Renal pelvis (tissue), 1 donor: ENCODE measurements at regions not wholly inside any gene's neighbourhood (a gene's known extent, or its start where the extent isn't known, plus 50 kb on each side); places are given as distances from the start of the nearest gene placed in this dataset.

Source experiments
- DNase-seq: peaks from one replicate; pipeline ENCODE4 v3.0.0-alpha.2; 2013

GRCh38 chr5:113800686-113801085 is 287.2 kb downstream of the YTHDC2 start:
- DNase-seq, result no peak

DNA sequence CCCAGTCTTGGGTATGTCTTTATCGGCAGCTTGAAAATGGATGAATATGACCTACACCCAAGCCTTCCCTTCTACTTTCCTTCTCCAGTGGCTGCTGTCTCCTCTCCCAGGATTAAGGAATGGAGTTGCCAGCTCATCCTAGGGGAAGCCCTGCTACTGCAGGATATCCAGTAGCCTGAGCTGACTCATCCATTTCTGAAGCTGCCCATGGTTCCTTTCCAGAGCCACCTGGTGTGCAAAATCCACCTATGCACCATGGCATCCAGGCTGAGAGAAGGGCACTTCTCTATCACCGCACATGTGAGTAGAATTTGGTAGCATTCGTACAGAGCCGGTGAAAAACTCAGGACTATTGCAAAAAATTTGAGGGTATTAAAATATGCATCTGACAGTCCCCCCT is 290.8 kb downstream of the YTHDC2 start:
- no peak for DNase-seq

- no peak for DNase-seq
Observed at GRCh38 chr5:113804943-113805342, 291.4 kb downstream of the YTHDC2 start.

- DNase-seq, result peak; percentile 42
Observed at GRCh38 chr5:113806250-113806649, 292.8 kb downstream of the YTHDC2 start.

GRCh38 chr5:113806904-113807303 is 293.4 kb downstream of the YTHDC2 start:
- DNase-seq, result no peak

DNA sequence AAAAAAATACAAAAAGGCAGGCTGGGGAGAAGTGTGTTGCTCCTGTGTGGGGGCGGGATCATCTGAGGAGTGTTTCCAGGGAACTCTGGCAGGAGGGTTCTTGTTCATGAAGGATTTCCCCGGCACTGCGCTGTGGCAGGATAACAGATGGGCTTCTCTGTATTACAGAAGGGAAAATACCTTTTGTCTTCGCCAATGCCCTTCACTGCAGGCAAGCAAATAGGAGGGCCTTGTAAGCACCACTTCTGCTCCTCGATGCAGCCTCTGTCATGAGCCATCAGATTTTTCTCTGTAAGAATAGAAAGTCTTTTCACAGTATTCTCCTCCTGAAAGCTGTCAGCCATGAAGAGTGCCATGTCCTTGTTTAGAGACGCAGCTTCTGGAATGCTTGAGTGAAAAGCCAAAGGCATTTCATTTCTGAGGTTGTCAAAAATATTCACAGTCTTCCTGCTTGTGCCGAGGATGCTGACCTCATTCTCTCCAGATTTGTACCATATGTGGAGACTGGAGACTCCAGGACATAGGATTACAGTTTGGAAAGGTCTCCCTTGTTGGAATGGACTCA is 294.0 kb downstream of the YTHDC2 start:
- no peak for DNase-seq

DNA sequence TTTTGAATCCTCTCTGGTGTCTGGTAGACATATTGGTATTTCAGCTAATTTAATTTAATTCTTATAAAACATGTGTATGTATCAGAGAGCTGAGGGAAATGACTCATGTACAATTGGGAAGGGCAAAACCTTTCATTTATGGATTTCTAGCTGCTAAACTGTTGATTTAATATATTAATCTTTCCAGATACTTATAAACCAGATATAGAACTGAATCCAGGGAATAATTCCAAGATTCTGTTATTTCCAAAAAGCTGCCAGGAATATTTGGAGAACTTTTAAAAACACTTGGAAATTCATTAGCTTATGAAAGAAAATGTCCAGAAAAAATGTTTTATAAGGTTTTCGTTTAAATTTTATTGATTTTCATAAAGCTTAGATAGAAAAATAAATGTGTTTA is 295.5 kb downstream of the YTHDC2 start:
- DNase-seq, result no peak

DNA sequence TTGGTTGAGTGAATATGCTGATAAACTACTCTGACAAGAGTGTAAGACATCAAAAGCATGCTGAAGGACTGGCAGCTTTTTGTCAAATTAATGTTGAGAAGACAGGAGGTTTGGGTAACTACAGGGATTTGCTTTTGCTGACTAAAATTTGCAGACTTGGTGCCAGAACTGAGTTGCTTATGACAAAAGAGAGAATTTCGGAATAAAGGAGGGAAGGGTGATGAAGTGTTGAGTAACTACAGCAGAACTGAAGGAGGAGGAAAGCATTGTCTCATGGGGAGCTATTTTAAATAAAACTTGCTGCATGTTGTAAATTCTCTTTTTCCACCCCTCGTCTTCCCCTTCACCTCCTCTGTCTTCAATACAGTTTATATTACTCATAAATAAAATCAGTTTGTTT is 296.1 kb downstream of the YTHDC2 start:
- no peak for DNase-seq

- no peak for DNase-seq
Observed at GRCh38 chr5:113813466-113813865, 300.0 kb downstream of the YTHDC2 start.

DNA sequence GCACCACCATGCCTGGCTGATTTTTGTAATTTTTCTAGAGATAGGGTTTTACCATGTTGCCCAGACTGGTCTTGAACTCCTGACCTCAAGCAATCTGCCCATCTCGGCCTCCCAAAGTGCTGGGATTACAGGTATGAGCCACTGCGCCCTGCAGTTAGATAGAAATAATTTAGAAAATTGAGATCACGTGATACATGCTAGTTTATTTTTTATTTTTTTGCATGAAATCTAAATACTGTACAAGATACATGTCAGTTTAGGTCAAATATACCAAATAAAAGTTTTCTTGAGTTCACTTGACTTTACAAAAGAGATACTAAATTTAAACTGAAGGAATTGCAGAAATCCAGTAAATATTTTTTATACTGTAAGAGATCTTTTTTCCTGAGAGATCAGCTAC is 304.2 kb downstream of the YTHDC2 start:
- DNase-seq, result no peak

- DNase-seq, result no peak
Observed at GRCh38 chr5:113823696-113824095, 310.2 kb downstream of the YTHDC2 start.

- no peak for DNase-seq
Observed at GRCh38 chr5:113824307-113824706, 310.8 kb downstream of the YTHDC2 start.

DNA sequence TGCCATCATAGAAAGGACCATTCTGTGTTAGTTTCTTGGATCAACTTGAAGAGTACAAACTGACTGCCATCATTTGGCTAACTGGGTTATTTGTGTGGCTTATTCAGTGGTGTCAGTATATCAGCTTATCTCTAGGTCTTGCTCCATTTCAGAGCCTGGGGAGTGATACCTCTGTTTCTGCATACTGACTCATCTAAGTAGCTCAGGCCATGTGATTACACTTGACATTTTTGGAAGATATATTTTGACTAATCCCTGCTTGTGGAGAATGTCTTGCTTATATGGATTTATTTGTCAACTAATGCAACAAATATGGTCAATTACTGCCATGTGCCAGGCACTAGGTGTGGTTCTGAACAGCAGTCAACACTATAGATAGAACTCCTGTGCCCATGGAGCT is 311.7 kb downstream of the YTHDC2 start:
- DNase-seq, result no peak

- no peak for DNase-seq
Observed at GRCh38 chr5:113846941-113847340, 333.4 kb downstream of the YTHDC2 start.

GRCh38 chr5:113864437-113864836 is 350.9 kb downstream of the YTHDC2 start:
- DNase-seq, result no peak

DNA sequence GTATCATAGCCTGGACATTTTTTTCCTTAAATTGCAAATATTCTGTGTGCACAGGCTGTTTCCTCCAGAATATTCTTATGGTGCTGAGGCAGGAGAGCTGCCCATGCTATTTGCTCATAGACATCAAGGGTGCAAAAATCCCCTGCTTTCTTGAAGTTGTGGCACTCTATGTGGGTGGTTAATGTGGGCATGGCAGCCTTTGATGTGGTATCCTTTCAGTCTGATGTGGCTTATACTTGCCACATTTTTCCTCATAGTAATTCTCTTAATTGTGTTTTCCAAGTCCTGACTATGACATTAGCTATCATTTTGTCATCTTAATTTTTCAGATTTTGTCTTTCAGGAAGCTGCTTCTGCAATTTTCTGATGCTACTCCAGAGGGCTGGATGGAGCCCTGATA is 353.3 kb downstream of the YTHDC2 start:
- DNase-seq, result no peak

DNA sequence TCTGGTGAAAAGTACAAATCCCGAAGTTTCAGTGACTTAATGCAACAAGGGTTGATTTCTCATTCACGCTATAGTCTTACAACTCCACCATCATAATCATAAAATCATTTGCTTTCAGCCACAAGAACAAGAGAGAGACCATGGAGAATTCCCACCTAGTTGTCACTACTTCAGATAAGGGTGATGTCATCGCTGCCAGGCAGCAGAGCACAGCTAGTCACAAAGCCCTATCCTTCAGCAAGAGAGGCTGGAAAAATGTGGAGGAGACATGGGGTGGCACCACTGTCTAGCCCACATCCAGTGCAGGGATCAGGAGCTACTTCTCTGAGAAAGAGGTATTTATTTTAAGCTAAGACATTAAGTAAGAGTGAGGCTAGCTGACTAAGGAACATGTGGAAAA is 356.1 kb downstream of the YTHDC2 start:
- no peak for DNase-seq

DNA sequence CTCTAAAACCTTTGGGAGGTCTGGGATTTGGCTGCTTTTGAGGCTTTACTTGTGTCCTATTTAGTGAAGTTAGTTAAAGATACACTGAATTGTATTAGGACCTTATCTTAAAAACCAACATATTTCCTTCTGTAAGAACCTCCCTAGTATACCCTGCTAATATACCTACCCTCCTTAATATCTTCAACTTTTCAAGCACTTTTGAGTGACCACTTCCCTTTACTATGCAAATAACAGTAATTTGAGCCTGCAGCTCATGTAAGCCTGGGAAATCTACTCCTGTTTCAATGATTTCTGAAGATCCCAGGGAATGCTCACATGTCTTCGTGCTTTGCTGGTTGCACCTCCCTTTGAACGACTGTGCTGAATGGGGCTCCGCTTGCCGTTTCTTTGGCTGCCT is 358.5 kb downstream of the YTHDC2 start:
- DNase-seq, result no peak

GRCh38 chr5:113875096-113875495 is 361.6 kb downstream of the YTHDC2 start:
- DNase-seq, result no peak

DNA sequence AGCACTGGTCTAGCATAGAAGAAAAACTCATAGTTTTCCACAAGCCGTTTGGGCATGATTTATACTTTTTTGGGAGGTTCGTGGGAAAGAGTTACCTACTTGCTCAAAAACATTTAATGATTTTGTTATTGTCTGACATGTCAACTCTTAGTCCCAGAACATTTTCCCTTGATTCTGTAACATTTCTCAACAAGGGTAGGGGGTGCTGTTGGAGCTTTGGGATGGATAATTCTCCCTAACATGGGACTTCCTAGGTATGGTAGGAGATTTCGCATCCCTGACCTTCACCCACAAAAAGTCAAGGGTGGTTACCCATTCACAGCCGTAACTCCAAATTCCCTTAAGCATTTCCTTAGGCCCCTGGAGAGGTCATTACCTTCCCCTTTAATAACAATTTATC is 378.0 kb downstream of the YTHDC2 start:
- DNase-seq, result no peak

DNA sequence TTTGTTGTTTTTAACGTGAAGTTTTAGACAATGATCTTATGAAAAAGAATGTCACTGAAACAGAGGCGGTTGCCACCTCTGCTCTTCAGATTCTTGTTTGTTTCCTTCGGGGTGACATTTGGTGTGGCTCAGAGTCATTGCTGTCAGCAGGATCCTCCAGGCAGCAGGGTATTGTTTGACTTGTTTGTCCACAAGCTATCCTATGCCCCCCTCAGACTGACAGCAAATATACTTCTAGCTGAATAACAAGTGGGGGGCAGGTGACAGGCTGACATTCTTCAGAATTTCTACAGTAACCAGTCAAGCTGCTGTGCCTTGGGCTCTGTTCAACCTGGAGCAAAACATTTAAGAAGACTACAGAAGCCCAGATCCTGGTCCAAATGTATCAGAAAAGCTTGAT is 383.3 kb downstream of the YTHDC2 start:
- DNase-seq, result no peak

DNA sequence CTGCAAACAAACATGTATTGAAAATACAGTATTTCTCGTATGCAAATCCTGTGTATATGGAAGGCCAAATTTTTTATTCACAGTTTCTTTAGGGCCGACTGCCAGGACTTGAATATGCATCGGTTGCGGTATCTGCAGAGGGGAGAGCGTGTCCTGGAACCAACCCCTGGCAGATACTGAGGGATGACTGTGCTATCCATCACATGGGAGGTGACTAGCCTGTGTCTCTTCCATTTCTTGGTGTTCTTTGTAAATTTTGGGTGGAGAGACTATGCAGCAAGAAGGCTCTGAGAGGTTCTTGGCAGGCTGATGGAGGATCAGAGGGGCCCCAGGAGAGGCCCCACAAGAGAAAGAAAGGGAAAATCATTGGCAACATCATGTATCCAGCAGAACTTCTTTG is 384.3 kb downstream of the YTHDC2 start:
- DNase-seq, result no peak

DNA sequence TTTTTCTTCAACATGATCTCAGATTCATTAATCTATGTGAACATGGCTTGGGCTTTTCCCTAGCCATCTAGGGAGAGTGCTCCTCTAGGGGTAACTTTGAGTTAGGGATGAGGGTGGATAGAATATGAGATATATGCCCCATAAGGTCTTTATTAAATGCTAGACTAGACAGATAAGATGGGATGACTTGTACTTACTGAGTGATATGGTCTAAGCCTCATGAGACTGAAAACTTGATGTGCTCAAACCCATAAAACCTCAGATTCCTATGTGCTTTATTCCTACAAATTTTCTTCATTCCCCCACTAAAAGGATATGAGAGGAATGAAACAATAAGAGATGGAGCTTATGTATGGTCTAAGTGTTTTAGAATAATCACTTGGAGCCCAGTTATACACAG is 386.6 kb downstream of the YTHDC2 start:
- DNase-seq, result no peak

- no peak for DNase-seq
Observed at GRCh38 chr5:113900816-113901215, 387.3 kb downstream of the YTHDC2 start.

- DNase-seq, result no peak
Observed at GRCh38 chr5:113901718-113902117, 388.2 kb downstream of the YTHDC2 start.
